ENCODE measurements at regions not wholly inside any gene's neighbourhood (a gene's known extent, or its start where the extent isn't known, plus 50 kb on each side); places are given as distances from the start of the nearest gene placed in this dataset.
A peak's percentile ranks its signal among the peaks of the same experiment; 100 is the strongest.
"Not testable (repeated sequence)": the region's sequence is repeated elsewhere in the genome, so short reads cannot be mapped to it uniquely, and the experiment has no call there.

GRCh38 chr16:13739621-13740373 is 180.2 kb upstream of the ERCC4 start:
- not testable (repeated sequence) for DNase-seq (ENCODE audit: low spot score)

- no peak for DNase-seq (ENCODE audit: low spot score)
Observed at GRCh38 chr16:13742928-13743327, 177.0 kb upstream of the ERCC4 start.

DNA sequence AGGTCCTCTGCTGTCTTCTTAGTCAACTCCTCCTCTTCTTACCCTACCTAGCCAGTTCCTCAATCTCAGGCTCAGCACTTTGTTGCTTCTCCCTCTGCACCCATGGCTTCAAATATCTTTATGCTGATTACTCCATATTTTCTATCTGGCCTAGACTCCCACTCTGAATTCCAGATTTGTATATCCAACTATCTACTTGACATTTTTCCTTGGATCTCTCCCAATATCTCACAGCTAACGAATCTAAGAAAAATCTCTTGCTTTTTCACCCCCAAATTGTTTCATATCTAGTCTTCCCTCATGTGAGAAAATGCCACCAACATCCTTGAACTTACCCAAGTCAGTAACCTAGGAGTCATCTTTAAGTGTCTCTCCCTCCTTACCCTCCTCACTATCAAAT is 176.4 kb upstream of the ERCC4 start:
- no peak for DNase-seq (ENCODE audit: low spot score)

DNA sequence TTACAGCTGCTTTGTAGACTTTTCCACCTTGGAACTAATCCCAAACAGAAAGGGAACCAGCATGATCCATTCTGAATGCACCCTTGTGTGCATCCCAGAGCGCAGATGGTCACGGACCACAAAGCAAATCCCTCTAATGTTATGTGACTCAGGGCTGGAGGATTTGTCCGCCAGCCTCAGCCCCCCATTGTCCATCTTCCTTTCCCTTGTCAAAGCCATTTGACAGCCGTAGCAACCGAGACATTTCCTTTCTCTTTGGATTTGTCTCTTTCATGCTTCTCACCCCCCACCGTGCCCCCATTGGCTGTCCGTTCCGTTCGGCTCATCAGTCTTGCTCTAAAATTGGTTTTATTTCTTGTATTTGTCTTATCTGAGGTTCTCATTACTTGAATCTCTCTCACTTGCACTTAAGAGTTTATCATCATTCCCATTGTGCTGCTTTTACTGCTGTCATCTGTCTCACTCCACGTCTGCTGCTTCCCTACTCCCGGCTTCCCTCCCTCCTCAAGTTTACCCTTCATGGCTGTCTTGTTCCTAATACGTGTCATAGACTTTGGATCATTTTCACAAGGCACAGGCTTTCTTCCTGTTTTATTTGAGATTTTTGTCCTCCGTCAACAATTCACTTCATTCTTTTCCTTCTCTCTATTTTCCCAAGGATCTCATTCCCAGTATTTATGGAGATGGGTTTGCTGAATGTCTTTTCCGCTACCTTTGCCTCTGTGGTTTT is 163.4 kb upstream of the ERCC4 start:
- DNase-seq (ENCODE audit: low spot score): no peak

- DNase-seq (ENCODE audit: low spot score): no peak
Observed at GRCh38 chr16:13766334-13766733, 153.6 kb upstream of the ERCC4 start.

DNA sequence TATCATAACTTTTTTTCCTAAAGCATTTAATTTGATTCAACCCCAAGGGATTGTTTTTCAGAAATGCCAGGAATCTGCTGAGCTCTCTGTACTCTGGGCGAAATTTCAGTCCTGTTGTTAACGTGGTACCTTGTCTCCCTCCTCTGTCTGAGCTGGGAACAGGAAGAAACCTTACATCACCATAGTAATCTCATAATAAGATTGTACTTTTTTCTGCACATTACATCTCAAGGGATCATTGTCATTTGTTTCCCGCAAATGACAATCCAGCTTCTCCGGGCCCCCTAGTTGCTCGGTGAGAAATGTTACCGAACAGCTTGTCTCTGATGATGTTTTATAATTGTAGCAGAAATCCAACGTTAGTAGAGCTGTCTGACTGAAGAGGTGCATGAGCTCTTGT is 152.7 kb upstream of the ERCC4 start:
- no peak for DNase-seq (ENCODE audit: low spot score)

DNA sequence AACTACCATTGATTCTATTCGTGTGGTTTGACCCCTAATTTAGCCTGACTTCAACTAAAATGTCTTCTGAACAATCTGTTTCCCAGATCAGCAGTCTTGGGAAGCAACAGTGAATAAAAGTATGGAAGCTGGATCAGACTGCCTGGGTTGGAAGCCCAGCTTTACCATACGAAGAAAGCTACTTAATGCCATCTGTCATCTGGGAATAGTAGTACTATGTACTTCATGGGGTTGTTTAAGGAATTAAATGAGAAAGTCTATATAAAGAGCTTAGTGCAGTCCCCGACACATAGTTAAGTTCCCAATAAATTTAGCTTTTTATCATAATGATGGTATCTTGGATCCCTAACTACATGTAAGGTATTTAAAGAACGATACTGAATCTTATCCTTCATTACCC is 151.5 kb upstream of the ERCC4 start:
- no peak for DNase-seq (ENCODE audit: low spot score)

- no peak for DNase-seq (ENCODE audit: low spot score)
Observed at GRCh38 chr16:13770436-13770835, 149.5 kb upstream of the ERCC4 start.

GRCh38 chr16:13772782-13773181 is 147.2 kb upstream of the ERCC4 start:
- DNase-seq (ENCODE audit: low spot score): no peak

GRCh38 chr16:13779676-13780075 is 140.3 kb upstream of the ERCC4 start:
- DNase-seq (ENCODE audit: low spot score): no peak

- DNase-seq (ENCODE audit: low spot score): no peak
Observed at GRCh38 chr16:13780406-13781168, 139.4 kb upstream of the ERCC4 start.

DNA sequence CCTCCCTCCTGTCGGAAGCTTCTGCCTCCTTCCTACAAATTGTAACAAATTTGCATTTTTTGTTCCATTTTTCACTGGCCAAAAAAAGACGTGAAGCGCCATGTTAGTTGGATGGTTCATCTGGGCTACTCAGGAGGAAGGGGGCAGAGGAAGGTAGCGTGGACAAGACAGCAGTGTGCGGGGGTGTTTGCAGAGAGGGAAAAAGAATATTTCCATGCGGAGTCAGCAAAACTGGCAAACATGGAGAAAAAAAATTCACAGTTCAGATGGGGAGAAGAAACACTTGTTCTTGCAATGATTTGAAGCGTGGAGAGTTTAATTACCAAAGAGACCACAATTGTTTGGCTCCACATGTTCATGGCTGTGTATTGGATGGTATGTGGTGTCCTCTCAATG is 138.8 kb upstream of the ERCC4 start:
- no peak for DNase-seq (ENCODE audit: low spot score)

- DNase-seq (ENCODE audit: low spot score): no peak
Observed at GRCh38 chr16:13781575-13782338, 138.2 kb upstream of the ERCC4 start.

DNA sequence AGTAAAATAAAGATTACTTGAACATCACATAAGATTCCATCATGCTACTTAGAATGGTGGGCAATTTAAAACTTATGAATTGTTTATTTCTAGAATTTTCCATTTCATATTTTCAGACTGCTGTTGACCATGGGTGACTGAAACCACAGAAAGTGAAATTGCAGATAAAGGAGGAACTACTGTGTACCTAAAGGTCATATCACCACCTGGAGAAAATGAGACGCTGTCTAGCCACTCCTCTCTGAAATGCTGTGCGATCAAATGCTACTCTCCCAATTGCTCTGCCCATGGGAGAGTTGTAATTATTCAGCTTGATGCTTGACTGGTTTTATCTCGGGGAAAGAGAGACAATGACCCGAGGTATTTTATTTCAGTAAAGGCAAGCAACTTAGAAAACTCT is 128.9 kb upstream of the ERCC4 start:
- no peak for DNase-seq (ENCODE audit: low spot score)

- DNase-seq (ENCODE audit: low spot score): peak; percentile 74
Observed at GRCh38 chr16:13793841-13794409, 126.0 kb upstream of the ERCC4 start.

DNA sequence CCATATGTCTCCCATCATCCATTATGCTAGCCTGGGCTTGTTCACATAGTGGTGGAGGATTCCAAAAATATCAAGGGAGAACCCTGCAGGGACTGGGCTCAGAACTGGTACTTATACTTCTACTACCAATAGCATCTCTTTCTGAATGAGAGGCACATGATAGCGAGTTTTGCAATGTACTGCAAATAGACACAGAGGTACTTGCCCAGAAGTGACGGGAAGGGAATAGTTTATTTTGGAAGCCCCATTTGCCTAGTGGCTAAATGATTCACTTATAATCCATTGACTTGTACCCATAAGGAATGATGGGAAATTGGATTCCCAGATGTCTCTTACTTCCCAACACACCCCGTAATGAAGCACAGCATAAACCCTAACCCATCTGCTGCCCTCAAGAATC is 124.8 kb upstream of the ERCC4 start:
- no peak for DNase-seq (ENCODE audit: low spot score)

GRCh38 chr16:13797718-13798117 is 122.2 kb upstream of the ERCC4 start:
- no peak for DNase-seq (ENCODE audit: low spot score)

- DNase-seq (ENCODE audit: low spot score): no peak
Observed at GRCh38 chr16:13798211-13798610, 121.7 kb upstream of the ERCC4 start.

DNA sequence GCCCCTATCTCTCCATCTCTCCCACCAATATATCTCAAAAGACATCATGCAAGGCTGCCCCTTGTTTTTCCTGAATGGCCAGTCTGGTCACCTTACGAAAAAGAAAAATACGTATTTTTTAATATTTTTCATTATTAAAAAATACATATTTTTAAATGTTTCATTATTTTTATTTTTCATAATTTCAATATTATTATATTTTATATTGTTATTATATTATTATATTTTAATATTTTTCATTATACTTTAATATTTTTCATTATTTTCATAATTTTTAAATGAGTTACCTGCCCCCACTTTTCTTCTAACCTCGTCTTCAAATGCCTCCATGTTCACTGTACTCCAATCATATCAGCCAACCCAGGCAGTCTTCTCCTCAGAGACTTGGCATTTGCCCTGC is 116.0 kb upstream of the ERCC4 start:
- no peak for DNase-seq (ENCODE audit: low spot score)

DNA sequence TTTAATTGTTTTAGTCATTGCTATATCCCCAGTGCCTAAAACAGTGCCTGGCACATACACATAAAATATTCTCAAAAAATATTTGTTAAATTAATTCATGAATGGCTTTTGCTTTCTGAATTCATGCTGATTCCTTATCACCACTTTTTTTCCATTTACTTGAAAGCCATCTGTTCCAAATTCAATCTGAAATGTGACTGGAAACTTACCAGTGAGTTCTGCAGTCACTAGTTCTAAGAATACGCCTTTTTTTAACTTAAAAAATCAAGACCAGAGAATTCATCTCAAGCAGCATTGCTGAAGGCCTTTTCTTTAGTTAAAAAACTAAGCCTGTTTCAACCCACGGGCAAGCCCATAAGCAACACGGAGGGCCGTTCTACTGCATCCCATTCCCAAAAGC is 114.0 kb upstream of the ERCC4 start:
- DNase-seq (ENCODE audit: low spot score): no peak

GRCh38 chr16:13806671-13807070 is 113.3 kb upstream of the ERCC4 start:
- DNase-seq (ENCODE audit: low spot score): no peak

GRCh38 chr16:13808102-13808501 is 111.9 kb upstream of the ERCC4 start:
- no peak for DNase-seq (ENCODE audit: low spot score)

All from cerebellar cortex (tissue), 1 donor.